ENCODE measurements at regions not wholly inside any gene's neighbourhood (a gene's known extent, or its start where the extent isn't known, plus 50 kb on each side); places are given as distances from the start of the nearest gene placed in this dataset.

DNA sequence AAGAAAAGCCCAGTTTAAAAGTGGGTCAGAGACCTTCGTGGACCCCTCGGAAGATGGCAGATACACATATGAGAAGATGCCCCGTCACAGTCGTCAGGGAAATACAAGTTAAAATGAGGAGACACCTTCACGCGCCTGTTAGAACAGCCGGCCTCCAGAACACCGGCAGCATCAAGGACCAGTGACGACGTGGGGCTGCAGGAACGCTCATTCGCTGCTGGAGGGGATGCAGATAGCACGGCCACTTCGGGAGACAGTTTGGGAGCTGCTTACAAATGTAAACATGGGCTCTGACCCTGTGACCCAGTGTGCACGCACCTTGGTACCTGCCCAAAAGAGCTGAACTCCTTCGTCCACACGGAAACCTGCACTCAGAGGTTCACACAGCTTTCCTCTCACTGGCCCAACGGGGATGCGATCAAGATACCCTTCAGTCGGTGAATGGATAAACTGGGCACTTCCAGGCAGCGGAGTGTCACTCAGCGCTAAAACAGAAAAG lies 83.7 kb upstream of the CTDP1 start:
- DNase-seq (ENCODE audit: low read depth) = no peak
- no peak for TF ChIP-seq CTCF (IDR thresholded peaks at IDR 0.05; ENCODE audit: insufficient read depth, low read depth, low read length, missing control alignments)

DNA sequence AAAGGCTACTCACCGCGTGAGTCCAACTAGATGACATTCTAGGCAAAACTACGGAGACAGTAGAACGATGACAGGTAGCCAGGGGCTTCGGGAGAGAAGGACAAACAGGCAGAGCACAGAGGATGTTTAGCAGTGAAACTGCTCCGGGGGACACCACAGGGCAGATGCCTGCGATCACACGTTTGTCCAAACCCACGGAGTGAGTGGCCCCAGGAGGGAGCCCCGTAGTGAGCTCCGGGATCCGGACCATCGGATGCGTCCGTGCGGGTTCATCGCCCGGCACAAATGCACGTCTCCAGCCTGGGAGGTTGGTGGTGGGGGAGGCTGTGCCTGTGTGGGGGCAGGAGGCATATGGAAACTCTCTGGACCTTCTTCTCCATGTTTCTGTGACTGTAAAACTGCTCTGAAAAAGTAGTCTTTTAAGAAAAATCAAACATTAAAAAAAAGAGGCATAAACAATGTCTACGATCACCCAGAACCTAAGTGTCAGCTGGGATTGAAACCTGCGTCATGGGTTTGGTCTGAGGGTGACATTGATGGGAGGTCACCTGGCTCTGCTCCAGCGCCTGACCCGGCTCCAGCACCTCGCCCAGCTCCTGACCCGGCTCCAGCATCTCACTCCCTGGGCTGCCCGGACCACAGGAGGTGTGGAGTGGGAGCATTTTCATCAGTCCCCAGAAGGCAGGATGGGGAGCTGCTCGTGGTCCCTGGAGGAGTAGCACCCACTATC lies 83.0 kb upstream of the CTDP1 start:
- TF ChIP-seq CTCF (IDR thresholded peaks at IDR 0.05; ENCODE audit: insufficient read depth, low read depth, low read length, missing control alignments) = no peak
- DNase-seq (ENCODE audit: low read depth) = no peak
- no peak overlapping the region for H3K4me3 ChIP-seq (ENCODE audit: low read depth, low read length)

More for the DNA sequence above, 83.7 kb upstream of the CTDP1 start:
- no peak overlapping the region for H3K4me3 ChIP-seq (ENCODE audit: low read depth, low read length)

GRCh38 chr18:79597176-79597830 lies 82.3 kb upstream of the CTDP1 start:
- H3K4me3 ChIP-seq (ENCODE audit: low read depth, low read length) = no peak overlapping the region
- TF ChIP-seq CTCF (IDR thresholded peaks at IDR 0.05; ENCODE audit: insufficient read depth, low read depth, low read length, missing control alignments) = no peak
- no peak for DNase-seq (ENCODE audit: low read depth)

DNA sequence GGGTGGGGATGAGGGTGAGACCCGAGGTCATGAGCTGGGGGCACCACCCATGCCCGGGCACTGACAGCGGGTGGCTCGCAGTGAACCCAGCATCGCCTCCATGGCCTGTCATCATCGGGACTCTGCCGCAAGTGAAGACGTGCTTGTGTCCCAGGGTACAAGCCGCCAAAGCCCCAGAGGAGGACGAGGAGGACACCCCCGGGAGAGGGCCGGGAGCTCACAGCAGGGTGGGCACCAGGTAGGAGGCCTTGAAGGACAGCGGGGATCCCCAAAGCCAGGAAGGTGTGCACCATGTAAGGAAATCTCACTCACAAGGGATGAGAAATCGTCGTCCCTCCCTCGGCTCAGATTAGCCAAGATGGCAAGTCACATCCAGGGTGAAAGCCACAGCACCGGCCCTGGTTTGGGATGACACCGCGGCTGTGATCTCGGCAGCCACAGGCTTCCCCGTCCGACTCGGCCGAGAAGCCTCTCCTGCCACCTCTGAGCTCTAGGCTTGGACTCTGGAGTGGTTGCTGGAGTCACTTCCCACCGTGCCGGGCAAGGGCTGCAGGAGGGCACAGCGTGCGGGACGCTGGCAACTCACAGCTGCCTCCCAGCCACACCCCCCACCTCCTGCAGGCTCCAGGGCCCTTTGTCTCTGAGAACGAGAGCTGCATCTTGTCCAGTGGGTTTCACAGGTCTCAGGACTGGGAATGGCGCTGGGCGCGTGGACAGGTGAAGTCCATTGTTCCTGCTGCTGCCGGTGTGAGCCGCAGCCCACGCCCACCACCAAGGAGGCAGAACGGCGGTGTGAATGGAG lies 81.6 kb upstream of the CTDP1 start:
- no peak for DNase-seq (ENCODE audit: low read depth)
- no peak for TF ChIP-seq CTCF (IDR thresholded peaks at IDR 0.05; ENCODE audit: insufficient read depth, low read depth, low read length, missing control alignments)
- H3K4me3 ChIP-seq (ENCODE audit: low read depth, low read length) = no peak overlapping the region

- DNase-seq (ENCODE audit: low read depth) = no peak
- TF ChIP-seq CTCF (IDR thresholded peaks at IDR 0.05; ENCODE audit: insufficient read depth, low read depth, low read length, missing control alignments) = no peak
- H3K4me3 ChIP-seq (ENCODE audit: low read depth, low read length) = no peak overlapping the region
Measured at GRCh38 chr18:79598633-79599175, 80.9 kb upstream of the CTDP1 start.

DNA sequence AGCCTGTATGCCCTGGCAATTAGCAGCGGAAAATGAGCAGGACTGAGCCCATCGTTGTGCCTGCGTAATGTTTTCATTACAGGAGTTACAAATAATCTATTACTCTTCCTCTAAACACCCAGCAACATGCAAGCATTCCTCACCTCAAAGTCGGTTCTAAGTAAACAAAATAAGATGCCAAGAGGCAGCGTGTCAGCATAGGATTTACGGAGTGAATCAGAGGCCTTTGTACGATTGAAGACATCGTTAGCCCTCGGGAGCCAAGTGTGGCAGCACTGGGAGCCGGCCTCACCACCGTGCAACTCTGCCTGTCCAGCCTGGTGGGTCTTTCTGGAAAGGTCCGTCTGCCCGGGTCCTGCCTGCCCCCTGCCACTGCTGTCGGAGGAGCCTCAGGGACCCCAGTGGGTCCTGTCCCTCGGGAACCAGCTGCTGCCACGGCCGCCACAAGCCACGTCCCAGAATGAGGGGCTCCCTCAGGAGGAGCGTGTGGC lies 80.1 kb upstream of the CTDP1 start:
- no peak for DNase-seq (ENCODE audit: low read depth)
- no peak for TF ChIP-seq CTCF (IDR thresholded peaks at IDR 0.05; ENCODE audit: insufficient read depth, low read depth, low read length, missing control alignments)
- H3K4me3 ChIP-seq (ENCODE audit: low read depth, low read length) = no peak overlapping the region
